ENCODE measurements at regions not wholly inside any gene's neighbourhood (a gene's known extent, or its start where the extent isn't known, plus 50 kb on each side); places are given as distances from the start of the nearest gene placed in this dataset.

- TF ChIP-seq CTCF (IDR thresholded peaks at IDR 0.05) (no peak), POLR2A (IDR thresholded peaks at IDR 0.05) (no peak)
Measured at GRCh38 chr13:80901111-80901510, 560.2 kb upstream of the SPRY2 start.
